Uterus (tissue), 2 donors: ENCODE measurements at regions not wholly inside any gene's neighbourhood (a gene's known extent, or its start where the extent isn't known, plus 50 kb on each side); places are given as distances from the start of the nearest gene placed in this dataset.

Source experiments
- POLR2A ChIP-seq, 2 donors: fragments of 450-650 bp; IDR thresholded peaks; one replicate each; pipeline ENCODE4 v1.6.1; 2016; ENCODE audit warnings: antibody characterized with exemption in 2 of 2, mild to moderate bottlenecking in 1 of 2, moderate library complexity in 1 of 2
- TF ChIP-seq, protein P1 (sequence below), 4 experiments: fragments of 200-600 bp in 2 of 4; fragments of 450-650 bp in 2 of 4; sonication (generic) in 2 of 4; IDR thresholded peaks; one replicate each; pipeline ENCODE4 v1.5.1; 2016 to 2019; ENCODE audit warnings: antibody characterized with exemption in 4 of 4, mild to moderate bottlenecking in 2 of 4, moderate library complexity in 1 of 4

DNA sequence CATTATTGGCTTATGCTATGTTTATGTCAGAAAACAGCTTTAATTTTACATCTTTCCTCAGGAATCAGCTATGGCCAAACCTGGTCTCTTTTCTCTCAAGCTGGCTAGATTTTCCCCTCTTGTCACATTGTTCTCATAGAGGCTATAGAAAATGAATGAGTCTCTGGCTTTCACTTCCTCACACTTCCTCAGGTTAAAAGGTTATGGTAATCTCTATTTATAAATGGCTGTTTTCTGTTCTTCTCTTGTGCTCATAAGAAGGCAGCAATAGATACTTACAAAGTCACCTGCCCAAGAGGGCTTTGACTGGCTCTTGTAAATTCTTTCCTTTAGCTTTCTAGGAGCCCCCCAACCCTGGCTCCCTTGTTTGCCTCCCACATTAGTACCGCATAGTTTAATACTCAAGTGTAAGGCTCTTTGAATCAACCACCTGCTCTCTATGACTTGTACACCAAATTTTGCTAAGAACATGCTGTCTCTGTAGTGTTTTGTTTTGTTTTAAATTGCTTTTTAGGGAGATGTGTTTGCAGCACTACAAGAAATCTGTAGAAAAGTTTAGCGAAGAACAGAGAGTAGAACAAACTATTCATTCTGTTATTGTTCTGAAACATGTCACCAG is 897.4 kb upstream of the CITED2 start:
- TF ChIP-seq, protein P1, sequence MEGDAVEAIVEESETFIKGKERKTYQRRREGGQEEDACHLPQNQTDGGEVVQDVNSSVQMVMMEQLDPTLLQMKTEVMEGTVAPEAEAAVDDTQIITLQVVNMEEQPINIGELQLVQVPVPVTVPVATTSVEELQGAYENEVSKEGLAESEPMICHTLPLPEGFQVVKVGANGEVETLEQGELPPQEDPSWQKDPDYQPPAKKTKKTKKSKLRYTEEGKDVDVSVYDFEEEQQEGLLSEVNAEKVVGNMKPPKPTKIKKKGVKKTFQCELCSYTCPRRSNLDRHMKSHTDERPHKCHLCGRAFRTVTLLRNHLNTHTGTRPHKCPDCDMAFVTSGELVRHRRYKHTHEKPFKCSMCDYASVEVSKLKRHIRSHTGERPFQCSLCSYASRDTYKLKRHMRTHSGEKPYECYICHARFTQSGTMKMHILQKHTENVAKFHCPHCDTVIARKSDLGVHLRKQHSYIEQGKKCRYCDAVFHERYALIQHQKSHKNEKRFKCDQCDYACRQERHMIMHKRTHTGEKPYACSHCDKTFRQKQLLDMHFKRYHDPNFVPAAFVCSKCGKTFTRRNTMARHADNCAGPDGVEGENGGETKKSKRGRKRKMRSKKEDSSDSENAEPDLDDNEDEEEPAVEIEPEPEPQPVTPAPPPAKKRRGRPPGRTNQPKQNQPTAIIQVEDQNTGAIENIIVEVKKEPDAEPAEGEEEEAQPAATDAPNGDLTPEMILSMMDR (IDR thresholded peaks at IDR 0.05): no peak
- TF ChIP-seq POLR2A (IDR thresholded peaks at IDR 0.05): no peak
